RWPE2 (cell line): ENCODE measurements at regions not wholly inside any gene's neighbourhood (a gene's known extent, or its start where the extent isn't known, plus 50 kb on each side); places are given as distances from the start of the nearest gene placed in this dataset.

Source experiments
- ATAC-seq: fragments of 200-7000 bp; cut with Tn5 transposase; 3 replicates; pipeline ENCODE4 v1.9.1; 2021; ENCODE audit warnings: low read depth
- DNase-seq: peaks from one replicate; pipeline ENCODE4 v3.0.0-alpha.2; 2020; ENCODE audit warnings: low spot score
- H3K27ac ChIP-seq: fragments of 450-650 bp; 2 replicates; pipeline ENCODE4 v1.5.1; 2017; ENCODE audit warnings: mild to moderate bottlenecking; ENCODE audit not compliant: poor library complexity, severe bottlenecking
- H3K27me3 ChIP-seq: fragments of 250-450 bp; sonication (Bioruptor Pico); 2 replicates; pipeline ENCODE4 v1.5.1; 2021; ENCODE audit warnings: mild to moderate bottlenecking, moderate library complexity; ENCODE audit not compliant: insufficient read depth, poor library complexity, severe bottlenecking
- H3K36me3 ChIP-seq: fragments of 250-450 bp; sonication (Bioruptor Pico); 2 replicates; pipeline ENCODE4 v1.5.1; 2020; ENCODE audit warnings: low read depth, mild to moderate bottlenecking, moderate library complexity
- H3K4me1 ChIP-seq: fragments of 250-450 bp; sonication (Bioruptor Pico); 2 replicates; pipeline ENCODE4 v1.5.1; 2021; ENCODE audit warnings: mild to moderate bottlenecking, moderate library complexity; ENCODE audit not compliant: insufficient read depth, poor library complexity, severe bottlenecking
- H3K4me3 ChIP-seq: fragments of 250-450 bp; sonication (Bioruptor Pico); 2 replicates; pipeline ENCODE4 v1.5.1; 2021; ENCODE audit warnings: mild to moderate bottlenecking, moderate library complexity; ENCODE audit not compliant: severe bottlenecking
- H3K9me3 ChIP-seq: fragments of 250-450 bp; sonication (Bioruptor Pico); 2 replicates; pipeline ENCODE4 v1.5.1; 2021; ENCODE audit warnings: mild to moderate bottlenecking, moderate library complexity; ENCODE audit not compliant: severe bottlenecking
- TF ChIP-seq, protein P1 (sequence below): fragments of 450-650 bp; IDR thresholded peaks from one replicate; pipeline ENCODE4 v1.5.1; 2017; ENCODE audit warnings: mild to moderate bottlenecking, moderate library complexity; ENCODE audit not compliant: poor library complexity, severe bottlenecking

DNA sequence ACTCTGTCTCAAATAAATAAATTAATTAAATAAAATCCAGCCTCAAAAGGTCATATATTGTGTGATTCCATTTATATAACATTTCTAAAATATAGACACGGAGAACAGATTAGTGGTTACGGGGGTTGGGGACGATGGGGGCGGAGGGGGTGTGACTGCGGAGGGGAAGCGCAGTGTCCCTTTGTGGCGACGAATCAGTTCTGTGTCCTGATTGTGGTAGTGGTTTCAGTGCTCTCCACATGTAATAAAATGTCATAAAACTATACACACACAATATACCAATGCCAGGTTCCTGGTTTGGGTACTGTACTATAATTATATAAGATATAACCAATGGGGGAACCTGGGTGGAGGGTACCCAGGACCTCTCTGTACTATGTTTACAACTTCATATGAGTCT lies 186.4 kb downstream of the ANAPC1 start:
- H3K4me3 ChIP-seq: no peak overlapping the region
- ATAC-seq (no peak), DNase-seq (no peak)
- no peaks in the 10 kb centered on the region for H3K9me3 ChIP-seq
- H3K36me3 ChIP-seq: no peaks in the 10 kb centered on the region
- H3K27ac ChIP-seq: peak overlapping the region; percentile 68
- H3K4me1 ChIP-seq: peaks cover 22% of the 10 kb centered on the region
- TF ChIP-seq, protein P1, sequence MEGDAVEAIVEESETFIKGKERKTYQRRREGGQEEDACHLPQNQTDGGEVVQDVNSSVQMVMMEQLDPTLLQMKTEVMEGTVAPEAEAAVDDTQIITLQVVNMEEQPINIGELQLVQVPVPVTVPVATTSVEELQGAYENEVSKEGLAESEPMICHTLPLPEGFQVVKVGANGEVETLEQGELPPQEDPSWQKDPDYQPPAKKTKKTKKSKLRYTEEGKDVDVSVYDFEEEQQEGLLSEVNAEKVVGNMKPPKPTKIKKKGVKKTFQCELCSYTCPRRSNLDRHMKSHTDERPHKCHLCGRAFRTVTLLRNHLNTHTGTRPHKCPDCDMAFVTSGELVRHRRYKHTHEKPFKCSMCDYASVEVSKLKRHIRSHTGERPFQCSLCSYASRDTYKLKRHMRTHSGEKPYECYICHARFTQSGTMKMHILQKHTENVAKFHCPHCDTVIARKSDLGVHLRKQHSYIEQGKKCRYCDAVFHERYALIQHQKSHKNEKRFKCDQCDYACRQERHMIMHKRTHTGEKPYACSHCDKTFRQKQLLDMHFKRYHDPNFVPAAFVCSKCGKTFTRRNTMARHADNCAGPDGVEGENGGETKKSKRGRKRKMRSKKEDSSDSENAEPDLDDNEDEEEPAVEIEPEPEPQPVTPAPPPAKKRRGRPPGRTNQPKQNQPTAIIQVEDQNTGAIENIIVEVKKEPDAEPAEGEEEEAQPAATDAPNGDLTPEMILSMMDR: no peak
- H3K27me3 ChIP-seq: no peaks in the 10 kb centered on the region

- Histone ChIP-seq H3K9me3 (no peaks in the 10 kb centered on the region), H3K4me3 (no peak overlapping the region), H3K27me3 (no peaks in the 10 kb centered on the region), H3K36me3 (no peaks in the 10 kb centered on the region), H3K27ac (peak overlapping the region; percentile 68), H3K4me1 (peaks cover 22% of the 10 kb centered on the region)
- ATAC-seq (no peak), DNase-seq (no peak)
- TF ChIP-seq, protein P1: no peak
Observed at GRCh38 chr2:111698089-111698488, 185.9 kb downstream of the ANAPC1 start.

GRCh38 chr2:111698743-111699554 lies 185.0 kb downstream of the ANAPC1 start:
- TF ChIP-seq, protein P1: peak; percentile 87
- ATAC-seq: peak; percentile 97
- DNase-seq: peak; percentile 95
- Histone ChIP-seq H3K36me3 (no peaks in the 10 kb centered on the region), H3K4me3 (no peak overlapping the region), H3K4me1 (peaks cover 24% of the 10 kb centered on the region), H3K27ac (peak overlapping the region; percentile 68), H3K9me3 (no peaks in the 10 kb centered on the region), H3K27me3 (no peaks in the 10 kb centered on the region)

DNA sequence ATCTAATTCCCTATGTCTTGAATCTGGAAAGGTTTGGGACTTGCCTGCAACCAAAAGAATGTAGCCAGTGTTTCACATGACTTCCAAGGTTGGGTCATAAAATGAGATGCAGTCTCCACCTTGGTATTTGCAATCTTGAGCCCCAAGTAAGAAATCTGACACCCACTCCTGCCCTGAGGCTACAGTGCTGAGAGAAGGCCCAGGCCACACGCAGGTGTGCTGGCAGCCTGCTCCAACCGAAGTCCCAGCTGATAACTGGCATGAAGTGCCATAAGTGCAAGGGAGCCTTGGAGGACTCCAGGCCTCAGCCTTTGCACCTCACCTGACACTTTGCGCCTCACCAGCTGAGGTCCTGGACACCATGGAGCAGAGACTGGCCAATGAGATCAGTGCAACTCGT lies 182.7 kb downstream of the ANAPC1 start:
- Histone ChIP-seq H3K27me3 (no peaks in the 10 kb centered on the region), H3K36me3 (no peaks in the 10 kb centered on the region), H3K4me1 (peaks cover 48% of the 10 kb centered on the region), H3K9me3 (no peaks in the 10 kb centered on the region), H3K4me3 (no peak overlapping the region), H3K27ac (peak overlapping the region; percentile 68)
- TF ChIP-seq, protein P1: no peak
- DNase-seq (no peak), ATAC-seq (no peak)

GRCh38 chr2:111701798-111702118 lies 182.2 kb downstream of the ANAPC1 start:
- Histone ChIP-seq H3K27me3 (no peaks in the 10 kb centered on the region), H3K4me3 (no peak overlapping the region), H3K36me3 (no peaks in the 10 kb centered on the region), H3K27ac (no peak overlapping the region), H3K4me1 (peaks cover 50% of the 10 kb centered on the region), H3K9me3 (no peaks in the 10 kb centered on the region)
- no peak for ATAC-seq
- TF ChIP-seq, protein P1: no peak
- DNase-seq: no peak
